HuH-7 (cell line): ENCODE measurements at regions not wholly inside any gene's neighbourhood (a gene's known extent, or its start where the extent isn't known, plus 50 kb on each side); places are given as distances from the start of the nearest gene placed in this dataset.

Source experiments
- DNase-seq: peaks from one replicate; pipeline ENCODE4 v3.0.0; 2011; ENCODE audit warnings: low spot score

DNA sequence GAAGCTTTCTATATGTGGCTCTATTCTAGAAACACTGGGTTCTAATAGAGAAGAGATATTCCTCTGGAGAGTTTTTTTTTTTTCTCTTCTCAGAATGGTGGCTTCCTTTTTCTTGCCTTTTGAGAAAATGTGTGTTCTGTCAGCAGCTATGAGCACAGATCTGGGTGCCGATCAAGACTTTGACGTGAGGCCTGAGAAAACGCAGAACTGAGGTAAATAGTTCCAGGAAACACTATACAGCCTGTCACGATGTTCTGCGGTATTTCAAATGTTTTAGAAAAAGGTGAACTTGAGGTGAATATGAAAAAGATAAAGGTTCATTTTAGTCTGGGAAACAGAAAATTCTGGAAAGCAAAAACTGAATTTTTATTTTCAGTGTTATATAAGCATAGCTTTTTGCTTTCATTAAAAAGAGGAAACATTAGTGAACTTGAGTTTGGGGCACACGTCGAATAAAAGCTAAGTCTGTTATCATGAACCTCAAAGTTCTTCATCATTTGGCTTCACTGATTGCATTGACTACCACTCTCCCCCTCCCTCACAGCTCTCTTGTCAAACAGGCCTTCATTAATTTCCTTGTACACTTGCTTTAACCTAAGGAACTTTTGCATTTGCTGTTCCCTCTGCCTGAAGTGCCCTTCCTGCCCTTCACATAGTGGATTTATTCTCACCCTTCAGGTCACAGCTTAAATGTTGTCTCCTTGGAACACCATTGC is 265.1 kb downstream of the NFKBIZ start:
- DNase-seq = no peak

GRCh38 chr3:102122527-102122926 is 273.2 kb downstream of the NFKBIZ start:
- no peak for DNase-seq

GRCh38 chr3:102123590-102124190 is 274.4 kb downstream of the NFKBIZ start:
- no peak for DNase-seq

DNA sequence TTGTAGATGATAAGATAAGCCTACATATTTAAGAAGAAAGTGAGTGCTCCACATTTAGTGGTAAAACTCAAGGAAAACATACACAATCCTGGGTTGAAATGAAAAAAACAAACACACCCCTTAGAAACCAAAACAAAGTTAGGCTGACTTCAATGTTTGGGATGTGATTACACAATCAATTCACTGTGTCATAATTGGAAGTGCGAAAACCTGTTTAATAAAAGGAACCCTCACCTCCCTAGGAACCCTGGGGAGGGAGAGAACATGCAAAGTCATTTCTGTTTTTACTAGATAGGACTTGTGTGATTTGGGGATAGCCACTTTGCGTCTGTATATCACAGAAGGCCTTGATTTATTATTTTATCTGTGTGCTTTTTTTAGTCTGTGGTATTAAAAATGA is 275.0 kb downstream of the NFKBIZ start:
- DNase-seq = no peak

GRCh38 chr3:102124704-102125103 is 275.4 kb downstream of the NFKBIZ start:
- no peak for DNase-seq

DNA sequence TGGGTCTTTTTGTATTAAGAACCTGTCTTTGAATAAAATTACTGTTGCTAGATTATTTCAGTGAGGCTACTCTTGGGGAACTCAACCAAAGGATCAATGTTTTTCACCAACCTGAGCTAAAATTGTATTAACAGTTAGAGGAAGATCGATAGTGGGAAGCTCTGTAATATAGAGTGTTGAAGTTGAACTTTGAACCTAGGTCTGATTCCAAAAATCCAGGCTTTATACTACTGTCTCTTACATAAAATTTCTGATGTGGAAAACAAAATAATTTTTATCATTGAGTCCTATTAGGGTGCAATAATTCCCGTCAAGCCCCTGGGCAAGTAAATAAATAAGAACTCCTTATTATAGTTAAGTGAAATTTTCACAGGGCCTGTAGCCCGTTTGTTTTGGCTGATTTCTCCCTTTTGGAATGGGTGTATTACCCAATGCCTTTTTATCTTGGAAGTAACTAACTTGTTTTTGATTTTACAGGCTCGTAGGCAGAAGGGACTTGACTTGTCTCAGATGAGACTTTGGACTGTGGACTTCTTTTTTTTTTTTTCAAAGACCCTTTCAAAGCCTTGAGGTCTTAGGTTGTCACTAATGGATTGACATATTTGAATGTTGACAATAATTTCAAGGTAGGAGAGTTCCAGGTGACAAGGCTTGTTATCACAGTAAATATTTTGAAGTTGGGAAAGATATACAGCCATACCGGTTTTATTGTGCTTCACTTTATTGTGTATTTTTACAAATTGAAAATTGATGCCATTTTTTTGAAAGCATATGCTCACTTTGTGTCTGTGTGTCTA is 276.1 kb downstream of the NFKBIZ start:
- DNase-seq = no peak

DNA sequence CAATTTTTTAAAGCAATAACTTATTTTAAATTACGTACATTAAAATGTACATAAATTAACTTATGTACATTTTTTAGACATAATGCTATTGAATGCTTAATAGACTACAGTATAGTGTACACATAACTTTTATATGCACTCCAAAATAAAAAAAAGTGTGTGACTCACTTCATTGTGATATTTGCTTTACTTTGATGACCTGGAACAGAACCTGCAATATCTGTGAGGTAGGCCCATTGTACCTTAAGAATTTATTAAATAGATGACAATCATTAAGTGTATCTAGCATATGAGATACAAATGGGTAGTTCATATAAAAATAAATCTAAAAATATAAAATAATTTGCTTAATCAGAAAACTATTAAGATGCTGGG is 276.7 kb downstream of the NFKBIZ start:
- DNase-seq = no peak

DNA sequence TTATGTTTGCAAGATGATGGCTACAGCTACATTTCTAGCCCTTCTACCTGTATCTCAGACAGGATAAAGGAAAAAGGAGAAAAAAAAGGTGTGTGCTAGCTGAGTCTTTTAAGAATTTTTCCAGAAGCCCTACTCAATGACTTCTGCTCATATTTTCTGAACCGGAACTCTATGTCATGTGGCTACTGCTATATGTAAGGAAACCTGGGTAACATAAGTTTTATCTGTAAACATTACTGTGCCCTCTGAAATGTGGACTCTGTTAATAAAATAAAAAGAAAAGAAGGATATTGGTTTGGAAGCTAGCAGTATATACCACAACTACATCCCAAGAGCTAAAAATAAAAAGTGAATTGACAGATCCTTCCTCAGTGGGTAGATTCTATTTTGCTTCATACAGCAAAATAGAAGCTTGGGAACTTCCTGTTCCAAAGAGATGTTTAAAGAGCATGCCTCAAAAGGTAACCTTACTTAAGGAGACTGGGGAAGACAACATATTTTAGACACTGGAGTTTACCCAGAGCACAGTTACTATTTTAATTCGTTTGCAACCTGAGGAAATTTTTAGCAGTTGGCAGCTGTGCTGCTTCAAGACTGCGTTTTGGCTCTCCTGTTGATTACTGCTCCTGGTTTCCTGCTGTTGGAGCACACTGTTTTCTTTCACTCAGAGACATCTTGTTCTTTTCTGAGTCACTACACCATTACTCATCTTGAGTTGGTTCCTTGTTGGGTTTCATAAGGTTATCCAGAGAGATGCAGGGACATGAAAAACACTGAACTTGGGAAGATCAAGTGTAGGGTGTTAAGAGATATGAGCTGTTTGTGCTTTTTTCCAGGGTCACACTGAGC is 280.7 kb downstream of the NFKBIZ start:
- DNase-seq = no peak

DNA sequence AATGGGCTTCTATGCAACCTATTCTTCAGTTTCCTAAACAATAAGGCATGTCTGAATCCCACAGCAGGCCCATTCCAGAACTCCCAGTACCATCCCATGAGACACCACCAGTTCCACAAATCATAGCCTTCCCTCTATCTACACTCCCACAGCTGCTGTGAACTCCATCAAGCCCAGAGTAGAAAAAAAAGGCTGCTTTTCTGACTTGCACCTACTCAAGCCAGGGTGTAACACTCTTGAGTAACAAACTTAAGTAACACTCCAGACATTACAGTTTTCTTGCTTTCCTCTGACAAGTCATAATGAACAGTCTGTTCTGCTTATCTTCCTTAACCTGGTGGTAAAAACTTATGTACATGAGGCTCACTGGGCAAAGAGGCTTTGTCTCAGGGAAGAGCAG is 283.1 kb downstream of the NFKBIZ start:
- no peak for DNase-seq

DNA sequence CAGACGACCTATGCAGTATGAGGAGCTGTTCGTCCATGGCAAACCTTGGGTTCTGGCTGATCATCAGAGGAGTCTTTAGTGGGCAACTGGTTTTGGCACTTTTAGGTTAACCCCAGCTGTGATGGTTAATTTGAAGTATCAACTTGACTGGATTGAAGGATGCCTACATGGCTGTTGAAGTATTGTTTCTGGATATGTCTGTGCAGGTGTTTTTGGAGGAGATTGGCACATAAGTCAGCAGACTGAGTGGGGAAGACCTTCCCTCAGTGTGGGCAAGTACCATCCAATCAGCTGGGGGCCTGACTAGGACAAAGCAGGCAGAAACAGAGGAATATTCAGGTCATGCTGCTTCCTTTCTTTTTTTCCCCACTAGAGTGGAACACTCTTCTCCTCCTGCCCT is 284.1 kb downstream of the NFKBIZ start:
- no peak for DNase-seq

DNA sequence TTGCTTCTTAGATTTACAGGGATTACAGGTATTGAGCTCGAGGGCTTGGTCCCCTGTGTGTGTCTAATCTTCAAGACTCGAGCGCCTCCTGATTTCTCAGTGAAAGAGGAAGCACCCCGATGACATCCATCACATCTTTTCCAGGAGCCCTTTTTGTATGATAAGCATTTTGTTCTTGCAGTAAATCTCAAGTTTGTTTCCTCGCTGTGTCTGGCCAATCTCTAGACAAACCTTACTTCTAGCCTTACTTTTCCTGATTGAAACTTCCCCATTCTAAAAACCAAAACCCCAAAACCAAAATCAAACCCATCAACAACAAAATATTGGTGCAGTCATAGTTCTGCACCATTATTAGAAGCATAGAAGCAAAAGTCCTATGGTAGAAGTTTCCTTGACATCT is 286.0 kb downstream of the NFKBIZ start:
- DNase-seq = no peak

DNA sequence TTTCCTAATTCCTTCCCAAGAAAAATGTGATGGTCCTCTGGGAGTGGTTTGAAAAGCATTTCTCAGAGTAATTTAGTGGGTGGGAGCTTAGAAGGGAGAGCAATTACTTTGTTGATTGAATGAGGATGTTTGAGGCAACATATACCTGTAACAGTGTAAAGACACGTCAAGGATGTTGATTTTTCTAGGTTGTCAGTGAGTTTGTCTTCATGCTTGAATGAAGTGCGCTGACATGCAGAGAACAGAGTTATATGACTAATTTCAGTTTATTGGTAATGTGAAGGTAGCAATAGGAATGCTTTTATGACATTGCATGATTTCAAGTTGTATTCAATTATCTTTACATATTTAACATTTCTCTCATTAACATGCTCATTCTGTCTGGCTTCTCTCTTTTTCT is 286.9 kb downstream of the NFKBIZ start:
- no peak for DNase-seq

- no peak for DNase-seq
Observed at GRCh38 chr3:102140116-102140515, 290.8 kb downstream of the NFKBIZ start.

DNA sequence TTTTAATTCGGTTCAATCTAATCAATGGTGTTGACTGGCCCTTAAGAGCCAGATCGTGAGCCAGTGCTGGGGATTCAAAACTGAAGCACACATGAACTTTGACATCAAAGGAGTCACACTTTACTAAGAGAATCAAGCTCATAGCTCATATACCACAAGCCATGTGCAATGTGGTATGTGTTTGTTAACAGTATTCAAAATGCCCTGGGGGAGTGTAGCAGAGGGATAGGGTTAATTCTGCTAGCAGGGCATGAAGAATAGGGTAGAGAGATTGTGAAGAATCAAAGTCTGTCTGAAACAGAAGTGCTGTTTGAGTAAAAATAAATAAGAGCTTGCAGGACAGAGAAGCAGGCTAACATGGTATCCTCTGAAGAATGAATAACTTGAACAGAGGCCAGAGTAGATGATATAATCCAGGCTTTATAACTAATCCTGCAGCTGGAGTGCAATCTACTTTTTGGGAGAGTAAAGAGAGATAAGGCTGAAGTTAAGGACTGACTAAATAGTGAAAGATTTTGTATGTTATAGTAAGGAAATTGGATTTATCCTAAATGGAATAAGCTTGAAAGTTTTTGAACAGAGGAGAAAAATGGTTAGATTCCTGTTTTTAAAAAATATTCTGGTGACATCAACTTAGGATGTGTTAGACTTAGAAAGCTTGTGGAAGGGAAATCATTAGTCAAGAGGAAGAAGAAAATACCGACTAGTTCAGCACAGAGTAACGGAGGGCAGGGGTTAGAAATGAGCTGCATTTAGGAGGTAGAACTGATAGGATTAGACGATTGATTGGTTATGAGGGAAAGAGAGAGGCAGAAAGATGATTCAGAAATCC is 292.0 kb downstream of the NFKBIZ start:
- DNase-seq = no peak

- DNase-seq = no peak
Observed at GRCh38 chr3:102141928-102142239, 292.6 kb downstream of the NFKBIZ start.

GRCh38 chr3:102142379-102143060 is 292.3 kb upstream of the ZPLD1 start:
- no peak for DNase-seq

DNA sequence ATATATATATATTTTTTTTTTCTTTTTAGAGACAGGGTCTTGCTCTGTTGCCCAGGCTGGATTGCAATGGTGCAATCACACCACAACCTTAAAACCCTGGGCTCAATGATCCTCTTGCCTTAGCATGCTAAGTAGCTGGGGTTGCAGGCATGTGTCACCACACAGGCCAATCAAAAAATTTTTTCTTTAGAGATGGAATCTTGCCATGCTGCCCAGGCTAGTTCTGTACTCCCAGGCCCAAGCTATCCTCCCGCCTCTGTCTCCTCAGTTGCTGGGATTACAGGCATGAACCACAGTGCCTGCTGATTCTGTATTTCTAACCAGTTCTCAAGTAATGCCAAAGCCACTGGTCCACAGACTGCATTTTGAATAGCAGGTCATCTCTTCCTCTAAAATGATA is 291.3 kb upstream of the ZPLD1 start:
- no peak for DNase-seq

GRCh38 chr3:102144063-102144462 is 290.8 kb upstream of the ZPLD1 start:
- DNase-seq = no peak

DNA sequence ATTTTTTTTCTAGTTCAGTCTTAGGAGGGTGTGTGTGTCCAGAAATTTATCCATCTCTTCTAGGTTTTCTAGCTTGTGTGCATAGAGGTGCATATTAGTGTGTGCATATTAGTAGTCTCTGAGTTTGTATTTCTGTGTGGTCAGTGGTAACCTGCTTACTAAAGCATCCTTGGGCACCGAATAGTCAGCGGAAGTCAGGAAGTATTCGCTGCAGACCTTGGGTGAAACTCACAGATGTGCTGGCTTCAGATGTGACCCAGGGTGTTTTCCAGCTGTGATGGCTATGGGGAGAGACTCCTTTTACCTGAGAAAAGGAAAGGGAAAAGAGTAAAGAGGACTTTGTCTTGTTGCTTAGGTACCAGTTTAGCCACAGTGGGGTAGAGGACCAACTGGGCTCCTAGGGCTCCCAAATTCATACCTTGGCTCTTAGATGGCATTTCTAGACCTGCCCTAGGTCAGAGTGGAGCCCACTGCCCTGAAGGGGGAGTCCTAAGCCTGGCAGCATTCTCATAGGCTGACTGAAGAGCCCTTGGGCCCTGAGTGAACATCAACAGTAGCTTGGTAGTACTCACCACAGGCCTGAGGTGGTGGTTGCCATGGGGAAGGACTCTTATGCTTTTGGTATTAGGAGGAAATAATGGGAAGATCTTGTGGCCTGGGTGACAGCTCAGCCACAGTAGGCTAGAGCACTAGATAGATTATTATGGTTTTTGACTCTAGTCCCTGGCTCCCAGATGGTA is 286.0 kb upstream of the ZPLD1 start:
- no peak for DNase-seq

GRCh38 chr3:102151935-102152334 is 282.9 kb upstream of the ZPLD1 start:
- no peak for DNase-seq
